ENCODE measurements at regions not wholly inside any gene's neighbourhood (a gene's known extent, or its start where the extent isn't known, plus 50 kb on each side); places are given as distances from the start of the nearest gene placed in this dataset.

- DNase-seq (ENCODE audit: extremely low read depth, low read depth), result no peak
- H3K4me3 ChIP-seq (replicated peaks; ENCODE audit: low read depth, low read length), result no peak overlapping the region
- TF ChIP-seq CTCF (IDR thresholded peaks at IDR 0.05; ENCODE audit: low read depth, low read length, missing control alignments), result no peak
Observed at GRCh38 chr2:4585057-4585635, 881.8 kb downstream of the DCDC2C start.

- DNase-seq (ENCODE audit: extremely low read depth, low read depth), result no peak
- no peak overlapping the region for H3K4me3 ChIP-seq (replicated peaks; ENCODE audit: low read depth, low read length)
- TF ChIP-seq CTCF (IDR thresholded peaks at IDR 0.05; ENCODE audit: low read depth, low read length, missing control alignments), result no peak
Observed at GRCh38 chr2:4588606-4589005, 885.2 kb downstream of the DCDC2C start.

- TF ChIP-seq CTCF (IDR thresholded peaks at IDR 0.05; ENCODE audit: low read depth, low read length, missing control alignments), result no peak
- no peak overlapping the region for H3K4me3 ChIP-seq (replicated peaks; ENCODE audit: low read depth, low read length)
- DNase-seq (ENCODE audit: extremely low read depth, low read depth), result no peak
Observed at GRCh38 chr2:4591261-4591660, 887.9 kb downstream of the DCDC2C start.

- no peak overlapping the region for H3K4me3 ChIP-seq (replicated peaks; ENCODE audit: low read depth, low read length)
- no peak for DNase-seq (ENCODE audit: extremely low read depth, low read depth)
- TF ChIP-seq CTCF (IDR thresholded peaks at IDR 0.05; ENCODE audit: low read depth, low read length, missing control alignments), result no peak
Observed at GRCh38 chr2:4597400-4597799, 894.0 kb downstream of the DCDC2C start.

GRCh38 chr2:4604767-4605166 lies 901.4 kb downstream of the DCDC2C start:
- DNase-seq (ENCODE audit: extremely low read depth, low read depth), result no peak
- TF ChIP-seq CTCF (IDR thresholded peaks at IDR 0.05; ENCODE audit: low read depth, low read length, missing control alignments), result no peak
- H3K4me3 ChIP-seq (replicated peaks; ENCODE audit: low read depth, low read length), result no peak overlapping the region

- DNase-seq (ENCODE audit: extremely low read depth, low read depth), result no peak
- TF ChIP-seq CTCF (IDR thresholded peaks at IDR 0.05; ENCODE audit: low read depth, low read length, missing control alignments), result no peak
- no peak overlapping the region for H3K4me3 ChIP-seq (replicated peaks; ENCODE audit: low read depth, low read length)
Observed at GRCh38 chr2:4618141-4618540, 914.8 kb downstream of the DCDC2C start.

- H3K4me3 ChIP-seq (replicated peaks; ENCODE audit: low read depth, low read length), result no peak overlapping the region
- no peak for TF ChIP-seq CTCF (IDR thresholded peaks at IDR 0.05; ENCODE audit: low read depth, low read length, missing control alignments)
- DNase-seq (ENCODE audit: extremely low read depth, low read depth), result no peak
Observed at GRCh38 chr2:4618630-4619228, 915.4 kb downstream of the DCDC2C start.

All from HFF-Myc (cell line).